ENCODE measurements at regions not wholly inside any gene's neighbourhood (a gene's known extent, or its start where the extent isn't known, plus 50 kb on each side); places are given as distances from the start of the nearest gene placed in this dataset.

DNA sequence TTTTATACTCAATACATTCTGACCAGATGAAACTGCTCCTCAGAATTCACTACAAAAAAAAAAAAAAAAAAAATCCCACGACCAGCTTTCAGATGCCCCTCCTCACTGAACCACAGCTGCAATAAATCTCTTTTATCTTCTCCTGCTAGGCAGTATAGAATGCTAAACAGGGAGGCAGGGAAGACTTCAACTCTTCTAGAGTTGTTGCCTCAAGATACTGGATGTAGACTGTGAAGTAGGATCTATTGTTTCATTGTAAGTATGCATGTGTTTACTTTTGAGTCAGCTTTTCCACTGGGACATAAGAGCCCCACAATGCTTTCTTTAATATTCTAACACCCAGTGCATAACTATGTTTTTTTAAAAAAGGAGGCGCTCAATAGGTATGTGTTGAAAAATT is 401.4 kb downstream of the TBL1XR1 start:
- no peak overlapping the region for H3K4me3 ChIP-seq (replicated peaks in 1 of 2; ENCODE audit: low read depth in 2 of 2, low read length in 2 of 2)
- DNase-seq (ENCODE audit: low read depth in 2 of 2), result peak in 1 of 2 donors; percentile 13
- TF ChIP-seq, protein P1, sequence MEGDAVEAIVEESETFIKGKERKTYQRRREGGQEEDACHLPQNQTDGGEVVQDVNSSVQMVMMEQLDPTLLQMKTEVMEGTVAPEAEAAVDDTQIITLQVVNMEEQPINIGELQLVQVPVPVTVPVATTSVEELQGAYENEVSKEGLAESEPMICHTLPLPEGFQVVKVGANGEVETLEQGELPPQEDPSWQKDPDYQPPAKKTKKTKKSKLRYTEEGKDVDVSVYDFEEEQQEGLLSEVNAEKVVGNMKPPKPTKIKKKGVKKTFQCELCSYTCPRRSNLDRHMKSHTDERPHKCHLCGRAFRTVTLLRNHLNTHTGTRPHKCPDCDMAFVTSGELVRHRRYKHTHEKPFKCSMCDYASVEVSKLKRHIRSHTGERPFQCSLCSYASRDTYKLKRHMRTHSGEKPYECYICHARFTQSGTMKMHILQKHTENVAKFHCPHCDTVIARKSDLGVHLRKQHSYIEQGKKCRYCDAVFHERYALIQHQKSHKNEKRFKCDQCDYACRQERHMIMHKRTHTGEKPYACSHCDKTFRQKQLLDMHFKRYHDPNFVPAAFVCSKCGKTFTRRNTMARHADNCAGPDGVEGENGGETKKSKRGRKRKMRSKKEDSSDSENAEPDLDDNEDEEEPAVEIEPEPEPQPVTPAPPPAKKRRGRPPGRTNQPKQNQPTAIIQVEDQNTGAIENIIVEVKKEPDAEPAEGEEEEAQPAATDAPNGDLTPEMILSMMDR (IDR thresholded peaks at IDR 0.05; ENCODE audit: low read depth, low read length), result no peak

- TF ChIP-seq, protein P1 (IDR thresholded peaks at IDR 0.05; ENCODE audit: low read depth, low read length), result no peak
- DNase-seq (ENCODE audit: low read depth in 2 of 2), result no peak
- no peak overlapping the region for H3K4me3 ChIP-seq (replicated peaks in 1 of 2; ENCODE audit: low read depth in 2 of 2, low read length in 2 of 2)
These were observed 402.9 kb downstream of the TBL1XR1 start for GRCh38 chr3:176794406-176794805.

GRCh38 chr3:176789947-176790346 is 407.3 kb downstream of the TBL1XR1 start:
- no peak overlapping the region for H3K4me3 ChIP-seq (replicated peaks in 1 of 2; ENCODE audit: low read depth in 2 of 2, low read length in 2 of 2)
- TF ChIP-seq, protein P1 (IDR thresholded peaks at IDR 0.05; ENCODE audit: low read depth, low read length), result no peak
- DNase-seq (ENCODE audit: low read depth in 2 of 2), result no peak

GRCh38 chr3:176789281-176789705 is 408.0 kb downstream of the TBL1XR1 start:
- no peak overlapping the region for H3K4me3 ChIP-seq (replicated peaks in 1 of 2; ENCODE audit: low read depth in 2 of 2, low read length in 2 of 2)
- no peak for DNase-seq (ENCODE audit: low read depth in 2 of 2)
- TF ChIP-seq, protein P1 (IDR thresholded peaks at IDR 0.05; ENCODE audit: low read depth, low read length), result no peak

DNA sequence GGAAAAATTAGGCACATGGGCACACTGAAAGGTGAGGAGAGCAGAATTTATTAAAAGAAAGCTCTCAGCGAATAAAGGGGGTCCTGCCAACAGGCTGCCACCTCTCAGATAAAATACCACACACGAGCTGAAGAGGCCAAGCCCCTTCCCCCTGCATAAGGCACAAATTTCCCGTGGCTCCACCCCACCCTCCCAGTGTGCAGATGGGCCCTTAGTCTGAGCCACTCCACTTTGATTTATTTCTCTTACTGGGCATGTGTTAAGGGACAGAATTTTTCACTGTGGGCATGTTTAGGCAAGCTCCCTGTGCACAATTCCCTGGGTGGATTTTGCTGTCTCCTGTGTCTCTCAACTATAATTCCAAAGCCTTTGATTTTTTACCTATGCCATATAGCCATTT is 409.8 kb downstream of the TBL1XR1 start:
- TF ChIP-seq, protein P1 (IDR thresholded peaks at IDR 0.05; ENCODE audit: low read depth, low read length), result no peak
- no peak for DNase-seq (ENCODE audit: low read depth in 2 of 2)

GRCh38 chr3:176785171-176785570 is 412.1 kb downstream of the TBL1XR1 start:
- peak in 1 of 2 donors; percentile 1 for DNase-seq (ENCODE audit: low read depth in 2 of 2)

More for the DNA sequence above, 409.8 kb downstream of the TBL1XR1 start:
- no peak overlapping the region for H3K4me3 ChIP-seq (replicated peaks in 1 of 2; ENCODE audit: low read depth in 2 of 2, low read length in 2 of 2)

More at GRCh38 chr3:176785171-176785570, 412.1 kb downstream of the TBL1XR1 start:
- TF ChIP-seq, protein P1 (IDR thresholded peaks at IDR 0.05; ENCODE audit: low read depth, low read length), result no peak
- H3K4me3 ChIP-seq (replicated peaks in 1 of 2; ENCODE audit: low read depth in 2 of 2, low read length in 2 of 2), result no peak overlapping the region

Measured in cardiac fibroblast (primary cell).